B cell (primary cell): ENCODE measurements at regions not wholly inside any gene's neighbourhood (a gene's known extent, or its start where the extent isn't known, plus 50 kb on each side); places are given as distances from the start of the nearest gene placed in this dataset.

Source experiments
- ATAC-seq: fragments of 200-7000 bp; cut with Tn5 transposase; one replicate; pipeline ENCODE4 v1.10.0; 2021; ENCODE audit warnings: low read depth, mild to moderate bottlenecking, moderate number of reproducible peaks, moderate library complexity
- CTCF ChIA-PET: fragments of 350-600 bp; sonication (Branson Sonifier 250); formaldehyde crosslinking; loops from one replicate; lab custom pipeline; 2021; ENCODE audit warnings: antibody characterized with exemption, inconsistent platforms; lab: Charles Lee
- POLR2A ChIA-PET: fragments of 350-600 bp; sonication (Branson Sonifier 250); formaldehyde crosslinking; loops from one replicate; lab custom pipeline; 2021; ENCODE audit warnings: antibody characterized with exemption; lab: Charles Lee
- DNase-seq: peaks from one replicate; pipeline ENCODE4 v3.0.0; 2013
- H2AFZ ChIP-seq: 2 replicates; pipeline ENCODE4 v1.6.1; 2012; ENCODE audit warnings: mild to moderate bottlenecking, low read depth, low read length; ENCODE audit not compliant: insufficient read depth, poor library complexity, severe bottlenecking
- H3K27ac ChIP-seq, 2 donors: 1 replicate in 1 of 2; 2 replicates in 1 of 2; pipeline ENCODE4 v1.5.1; 2012 to 2013; ENCODE audit warnings: low read length in 2 of 2, mild to moderate bottlenecking in 2 of 2, moderate library complexity in 1 of 2
- H3K27me3 ChIP-seq, 4 experiments: fragments of 200-600 bp in 1 of 4; sonication (generic) in 1 of 4; replicated peaks in 1 of 4; 1 replicate in 2 of 4; 2 replicates in 2 of 4; pipeline versions ENCODE4 v1.6.1 to v1.7.0; 2013 to 2016; ENCODE audit warnings: low read length in 3 of 4, mild to moderate bottlenecking in 2 of 4, mixed read lengths in 1 of 4, moderate library complexity in 1 of 4; ENCODE audit not compliant: insufficient read depth in 4 of 4, control insufficient read depth in 3 of 4; ENCODE audit errors: control extremely low read depth in 1 of 4
- H3K36me3 ChIP-seq, 2 experiments: replicated peaks in 1 of 2; 1 replicate in 1 of 2; 2 replicates in 1 of 2; pipeline versions ENCODE4 v1.6.1 to v1.7.1; 2013; ENCODE audit warnings: low read length in 1 of 2; ENCODE audit not compliant: insufficient read depth in 2 of 2, control insufficient read depth in 1 of 2; ENCODE audit errors: control extremely low read depth in 1 of 2, extremely low read depth in 1 of 2
- H3K4me1 ChIP-seq, 2 donors: fragments of 200-600 bp in 1 of 2; sonication (generic) in 1 of 2; 1 replicate in 1 of 2; 2 replicates in 1 of 2; pipeline versions ENCODE4 v1.5.1 to v1.6.1; 2013 to 2017; ENCODE audit warnings: low read length in 2 of 2; ENCODE audit not compliant: control insufficient read depth in 2 of 2, insufficient read depth in 2 of 2
- H3K4me2 ChIP-seq: replicated peaks from 2 replicates; pipeline ENCODE3; 2012; ENCODE audit warnings: mild to moderate bottlenecking, low read depth, low read length; ENCODE audit not compliant: poor library complexity, severe bottlenecking
- H3K4me3 ChIP-seq, 5 experiments: fragments of 200-600 bp in 1 of 5; sonication (generic) in 1 of 5; 1 replicate in 3 of 5; 2 replicates in 2 of 5; pipeline versions ENCODE4 v1.5.1 to v1.7.0; 2011 to 2016; ENCODE audit warnings: low read length in 4 of 5, mild to moderate bottlenecking in 4 of 5, low read depth in 2 of 5, control low read depth in 1 of 5, moderate library complexity in 1 of 5; ENCODE audit not compliant: insufficient read depth in 1 of 5; ENCODE audit errors: control extremely low read depth in 1 of 5, extremely low read depth in 1 of 5
- H3K79me2 ChIP-seq: fragments of 200-600 bp; sonication (generic); one replicate; pipeline ENCODE4 v1.6.0; 2016; ENCODE audit warnings: low read length; ENCODE audit not compliant: control insufficient read depth, insufficient read depth
- H3K9ac ChIP-seq: fragments of 200-600 bp; sonication (generic); 2 replicates; pipeline ENCODE4 v1.6.1; 2017; ENCODE audit warnings: mild to moderate bottlenecking, low read length, moderate library complexity
- H3K9me3 ChIP-seq, 3 donors: one replicate each; pipeline versions ENCODE4 v1.6.1 to v1.7.1; 2013; ENCODE audit warnings: low read length in 2 of 3; ENCODE audit not compliant: control insufficient read depth in 2 of 3, insufficient read depth in 1 of 3; ENCODE audit errors: control extremely low read depth in 1 of 3
- H4K20me1 ChIP-seq: 2 replicates; pipeline ENCODE4 v1.6.0; 2012; ENCODE audit warnings: mild to moderate bottlenecking, low read length; ENCODE audit not compliant: insufficient read depth, control insufficient read depth, poor library complexity, severe bottlenecking
- H3K27ac Mint-ChIP-seq: one replicate; pipeline ENCODE4 v1.8.0; 2021; ENCODE audit warnings: mixed read lengths
- H3K27me3 Mint-ChIP-seq: one replicate; pipeline ENCODE4 v1.8.0; 2021; ENCODE audit warnings: mixed read lengths
- H3K4me1 Mint-ChIP-seq: one replicate; pipeline ENCODE4 v1.8.0; 2021; ENCODE audit warnings: mixed read lengths
- H3K4me3 Mint-ChIP-seq: one replicate; pipeline ENCODE4 v1.8.0; 2021; ENCODE audit warnings: mixed read lengths
- H3K9me3 Mint-ChIP-seq: one replicate; pipeline ENCODE4 v1.8.0; 2022; ENCODE audit warnings: mixed read lengths; ENCODE audit not compliant: insufficient read depth
- CTCF ChIP-seq: fragments of 200-600 bp; IDR thresholded peaks from one replicate; pipeline ENCODE4 v1.8.0; 2022; ENCODE audit warnings: antibody characterized with exemption, mild to moderate bottlenecking
- EZH2 ChIP-seq: IDR thresholded peaks from 2 replicates; pipeline ENCODE4 v1.6.1; 2012; ENCODE audit warnings: borderline replicate concordance, low read depth, mild to moderate bottlenecking, moderate library complexity, low read length; ENCODE audit not compliant: insufficient read depth, poor library complexity, severe bottlenecking
- WGBS: methylation state at CpG from one replicate; pipeline ENCODE4 v1.1.5; 2013; ENCODE audit warnings: missing lambda C conversion rate; ENCODE audit not compliant: insufficient coverage; 5-methylcytosine and 5-hydroxymethylcytosine counted together
- intact Hi-C: fragments of 100-400 bp; cut with micrococcal nuclease; formaldehyde crosslinking; loops from one replicate; pipeline ENCODE4 v1.10.0; 2022

- intact Hi-C loops: no loop called here
- H3K4me3 ChIP-seq: no peak overlapping the region
- no peaks in the 10 kb centered on the region for H3K27me3 ChIP-seq
- ChIA-PET POLR2A (no interaction called here), CTCF (no interaction called here)
- no peak for ATAC-seq
- no peaks in the 10 kb centered on the region for H3K4me1 ChIP-seq
- Mint-ChIP-seq H3K4me3 (no peak overlapping the region), H3K27me3 (no peaks in the 10 kb centered on the region), H3K27ac (no peak overlapping the region), H3K4me1 (peaks cover 6% of the 10 kb centered on the region), H3K9me3 (peaks cover 2% of the 10 kb centered on the region)
- 98% methylated on average over 3 of the region's 3 CpGs for WGBS
- peaks cover 0 to 4% (median 3%) of the 10 kb centered on the region in 3 donors for H3K9me3 ChIP-seq
- no peak overlapping the region for H3K4me2 ChIP-seq
- no peak overlapping the region for H3K27ac ChIP-seq
- H4K20me1 ChIP-seq: no peaks in the 10 kb centered on the region
- TF ChIP-seq EZH2: no peak
- TF ChIP-seq CTCF: no peak
- no peak for DNase-seq
- no peak overlapping the region for H3K9ac ChIP-seq
- H3K36me3 ChIP-seq: no peaks in the 10 kb centered on the region
- H3K79me2 ChIP-seq: no peaks in the 10 kb centered on the region
- no peak overlapping the region for H2AFZ ChIP-seq
Observed at GRCh38 chr1:185402930-185403329, 85.9 kb upstream of the IVNS1ABP start.

GRCh38 chr1:185401019-185401418, 84.0 kb upstream of the IVNS1ABP start:
- no peaks in the 10 kb centered on the region for H3K9me3 ChIP-seq
- no peak overlapping the region for H2AFZ ChIP-seq
- H3K4me1 Mint-ChIP-seq: no peaks in the 10 kb centered on the region
- DNase-seq (no peak), ATAC-seq (no peak)
- H3K4me2 ChIP-seq: no peak overlapping the region
- H3K27ac ChIP-seq: no peak overlapping the region
- no peaks in the 10 kb centered on the region for H3K27me3 Mint-ChIP-seq
- H3K27ac Mint-ChIP-seq: no peak overlapping the region
- no peaks in the 10 kb centered on the region for H3K36me3 ChIP-seq
- H3K4me3 Mint-ChIP-seq: no peak overlapping the region
- WGBS: 100% methylated on average over 2 of the region's 3 CpGs
- no peaks in the 10 kb centered on the region for H3K9me3 Mint-ChIP-seq
- no peaks in the 10 kb centered on the region for H3K4me1 ChIP-seq
- H3K9ac ChIP-seq: no peak overlapping the region
- ChIA-PET CTCF (no interaction called here), POLR2A (no interaction called here)
- H3K4me3 ChIP-seq: no peak overlapping the region
- TF ChIP-seq EZH2 (no peak), CTCF (no peak)
- no peaks in the 10 kb centered on the region for H3K27me3 ChIP-seq
- H3K79me2 ChIP-seq: no peaks in the 10 kb centered on the region
- intact Hi-C loops: no loop called here
- H4K20me1 ChIP-seq: no peaks in the 10 kb centered on the region
